ENCODE measurements at regions not wholly inside any gene's neighbourhood (a gene's known extent, or its start where the extent isn't known, plus 50 kb on each side); places are given as distances from the start of the nearest gene placed in this dataset.

- TF ChIP-seq, protein P1, sequence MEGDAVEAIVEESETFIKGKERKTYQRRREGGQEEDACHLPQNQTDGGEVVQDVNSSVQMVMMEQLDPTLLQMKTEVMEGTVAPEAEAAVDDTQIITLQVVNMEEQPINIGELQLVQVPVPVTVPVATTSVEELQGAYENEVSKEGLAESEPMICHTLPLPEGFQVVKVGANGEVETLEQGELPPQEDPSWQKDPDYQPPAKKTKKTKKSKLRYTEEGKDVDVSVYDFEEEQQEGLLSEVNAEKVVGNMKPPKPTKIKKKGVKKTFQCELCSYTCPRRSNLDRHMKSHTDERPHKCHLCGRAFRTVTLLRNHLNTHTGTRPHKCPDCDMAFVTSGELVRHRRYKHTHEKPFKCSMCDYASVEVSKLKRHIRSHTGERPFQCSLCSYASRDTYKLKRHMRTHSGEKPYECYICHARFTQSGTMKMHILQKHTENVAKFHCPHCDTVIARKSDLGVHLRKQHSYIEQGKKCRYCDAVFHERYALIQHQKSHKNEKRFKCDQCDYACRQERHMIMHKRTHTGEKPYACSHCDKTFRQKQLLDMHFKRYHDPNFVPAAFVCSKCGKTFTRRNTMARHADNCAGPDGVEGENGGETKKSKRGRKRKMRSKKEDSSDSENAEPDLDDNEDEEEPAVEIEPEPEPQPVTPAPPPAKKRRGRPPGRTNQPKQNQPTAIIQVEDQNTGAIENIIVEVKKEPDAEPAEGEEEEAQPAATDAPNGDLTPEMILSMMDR (IDR thresholded peaks at IDR 0.05): no peak
- TF ChIP-seq EZH2 (IDR thresholded peaks at IDR 0.05; ENCODE audit: borderline replicate concordance, insufficient read depth, low read depth, low read length, poor library complexity, severe bottlenecking): no peak
Observed at GRCh38 chr6:137659871-137660270, 165.7 kb upstream of the OLIG3 start.
